NCI-H1694 treated with DMSO at 0.1 percent for 48 hours (cell line): ENCODE measurements at regions not wholly inside any gene's neighbourhood (a gene's known extent, or its start where the extent isn't known, plus 50 kb on each side); places are given as distances from the start of the nearest gene placed in this dataset.
"Not testable (repeated sequence)": the region's sequence is repeated elsewhere in the genome, so short reads cannot be mapped to it uniquely, and the experiment has no call there.

Experiments used
- DNase-seq: peaks from one replicate; lab custom pipeline; 2025; lab: John Stamatoyannopoulos, UW

DNA sequence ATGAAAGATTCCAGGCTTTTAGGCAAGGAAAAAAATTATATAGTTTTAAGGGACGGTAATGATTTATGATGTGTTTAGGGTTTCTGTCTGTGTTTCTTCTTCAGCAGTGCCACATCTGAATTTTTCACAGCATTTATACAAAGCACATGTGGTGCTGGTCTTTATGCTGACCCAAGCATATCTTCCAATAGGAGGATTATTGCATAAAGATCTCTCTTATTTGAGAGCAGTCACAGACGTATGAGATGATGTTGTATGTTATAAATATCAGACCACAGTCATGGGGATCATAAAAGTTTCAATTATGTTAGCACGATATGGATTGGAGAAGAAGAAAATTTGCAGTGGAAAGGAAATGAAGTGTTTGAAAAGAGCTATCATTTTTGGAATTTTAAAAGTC, 150.9 kb downstream of the RASEF start:
- DNase-seq = no peak

DNA sequence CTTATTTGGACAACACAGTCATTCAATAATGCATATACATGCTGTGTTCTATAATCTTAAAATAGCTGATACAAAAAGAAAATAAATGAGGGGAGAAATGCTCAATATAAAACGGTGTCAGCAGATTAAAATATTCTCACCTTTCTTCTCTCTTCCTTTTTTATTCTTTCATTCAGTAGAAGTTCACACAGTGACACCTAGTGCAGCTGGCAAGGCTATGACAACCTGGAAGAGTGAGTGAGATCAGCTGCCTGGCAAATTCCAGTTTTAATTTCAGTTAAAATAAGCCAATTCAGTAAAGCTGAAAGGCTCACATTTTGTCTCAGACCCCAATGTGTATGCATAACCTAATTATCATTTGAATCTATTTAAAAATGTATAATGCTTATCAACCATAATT, 150.3 kb downstream of the RASEF start:
- DNase-seq = no peak

DNA sequence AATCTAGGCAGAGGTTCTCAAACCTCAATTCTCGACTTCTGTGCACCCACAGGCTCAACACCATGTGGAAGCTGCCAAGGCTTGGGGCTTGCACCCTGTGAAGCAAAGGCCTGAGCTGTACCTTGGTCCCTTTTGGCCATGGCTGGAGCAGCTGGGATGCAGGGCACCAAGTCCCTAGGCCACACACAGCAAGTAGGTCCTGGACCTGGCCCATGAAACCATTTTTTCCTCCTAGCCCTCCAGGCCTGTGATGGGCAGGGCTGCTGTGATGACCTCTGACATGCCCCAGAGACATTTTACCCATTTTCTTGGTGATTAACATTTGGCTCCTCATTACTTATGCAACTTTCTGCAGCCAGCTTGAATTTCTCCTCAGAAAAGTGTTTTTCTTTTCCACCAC, 146.7 kb downstream of the RASEF start:
- DNase-seq = not testable (repeated sequence)

- no peak for DNase-seq
Observed at GRCh38 chr9:82920154-82920553, 142.8 kb downstream of the RASEF start.

DNA sequence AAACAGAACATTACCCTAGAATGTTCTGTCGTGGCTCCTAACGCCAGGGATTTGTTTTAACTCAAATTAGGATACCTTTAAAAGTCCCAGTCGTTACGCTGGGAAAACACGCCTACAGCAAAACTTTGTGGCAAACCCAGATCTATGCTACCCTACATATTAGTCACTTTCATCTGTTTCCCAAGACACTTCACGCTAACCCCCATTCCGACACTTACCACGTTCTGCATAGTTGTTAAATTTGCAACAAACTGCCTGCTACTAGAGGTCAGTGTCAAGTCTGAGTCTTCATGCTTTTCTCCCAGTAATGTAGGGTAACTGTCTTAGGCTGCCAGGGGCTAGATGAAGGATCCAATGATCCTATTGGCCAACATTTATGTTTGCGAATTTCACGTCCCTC, 140.3 kb downstream of the RASEF start:
- no peak for DNase-seq

DNA sequence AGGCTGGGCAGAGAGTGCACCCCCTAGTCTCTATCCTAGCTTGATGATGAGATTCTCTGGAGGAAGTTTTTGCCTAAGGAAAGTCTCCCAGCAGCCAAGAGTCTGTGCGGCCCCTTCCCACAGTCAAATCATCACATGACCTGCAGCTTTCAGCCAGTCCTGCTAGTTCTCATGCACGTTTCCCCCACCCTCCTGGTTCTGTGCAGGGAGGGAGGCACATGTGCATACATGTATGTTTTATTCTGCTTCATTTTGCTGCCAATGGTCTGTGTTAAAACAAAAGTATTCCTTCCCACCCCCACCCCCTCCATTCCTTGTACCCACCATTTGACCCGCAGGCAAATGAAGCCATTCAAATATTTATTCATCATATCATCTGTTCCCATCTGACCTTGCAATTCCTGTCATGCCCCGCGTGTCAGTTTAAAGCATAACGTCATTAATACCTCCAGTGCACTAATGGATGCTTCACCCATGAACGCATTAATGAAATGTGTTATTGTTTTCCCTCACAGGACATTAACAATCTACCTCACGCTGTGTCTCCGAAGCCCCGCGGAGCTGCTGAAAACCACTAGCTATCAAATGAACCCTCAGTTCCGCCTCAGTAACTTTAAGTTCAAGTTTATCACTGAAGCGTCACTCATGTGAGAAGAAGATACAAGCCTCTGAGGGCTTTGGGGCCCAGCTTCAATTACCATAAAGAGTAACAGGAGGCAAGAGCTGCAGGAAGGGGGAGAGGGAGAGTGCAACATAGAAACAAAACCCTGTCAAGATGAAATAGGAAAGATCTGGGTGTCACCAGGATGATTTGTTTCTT, 139.6 kb downstream of the RASEF start:
- peak; percentile 32 for DNase-seq

DNA sequence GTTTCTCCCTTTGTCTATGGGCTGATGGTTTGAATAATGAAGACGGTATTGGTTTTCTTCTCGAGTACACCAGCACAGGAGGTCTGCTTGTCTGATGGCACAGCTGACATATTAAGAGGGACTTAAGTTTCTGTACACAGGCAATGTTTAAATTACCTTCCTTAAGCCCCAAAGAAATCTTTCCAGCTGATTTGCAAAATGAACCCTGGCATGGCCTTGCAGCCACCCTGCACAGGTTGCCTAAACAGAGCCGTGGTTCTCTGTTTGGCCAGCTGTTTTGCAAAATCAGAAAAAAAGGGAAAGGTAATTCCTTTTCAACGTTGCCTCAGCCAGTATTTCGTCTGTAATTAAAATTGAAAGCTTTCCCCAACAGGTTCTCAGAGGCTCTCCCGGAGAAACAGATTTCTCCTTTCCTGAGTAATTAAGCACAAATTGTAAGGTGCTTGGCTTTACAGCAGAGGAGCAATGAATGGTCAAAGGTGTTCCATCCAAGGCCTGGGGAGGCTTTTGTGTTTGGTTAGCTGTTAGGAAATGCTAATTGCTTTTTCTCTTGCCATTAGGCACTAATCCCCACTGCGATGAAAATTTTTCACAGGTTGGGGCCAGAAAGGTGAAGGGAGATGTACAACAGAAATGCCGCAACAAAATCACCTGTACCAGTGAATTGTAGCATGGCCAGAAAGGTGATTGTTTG, 138.9 kb downstream of the RASEF start:
- DNase-seq = no peak
